Kidney capillary endothelial cell (primary cell): ENCODE measurements at regions not wholly inside any gene's neighbourhood (a gene's known extent, or its start where the extent isn't known, plus 50 kb on each side); places are given as distances from the start of the nearest gene placed in this dataset.
A peak's percentile ranks its signal among the peaks of the same experiment; 100 is the strongest.

Experiments
- DNase-seq: peaks from one replicate; pipeline ENCODE4 v3.0.0-alpha.2; 2018; ENCODE audit warnings: low spot score

DNA sequence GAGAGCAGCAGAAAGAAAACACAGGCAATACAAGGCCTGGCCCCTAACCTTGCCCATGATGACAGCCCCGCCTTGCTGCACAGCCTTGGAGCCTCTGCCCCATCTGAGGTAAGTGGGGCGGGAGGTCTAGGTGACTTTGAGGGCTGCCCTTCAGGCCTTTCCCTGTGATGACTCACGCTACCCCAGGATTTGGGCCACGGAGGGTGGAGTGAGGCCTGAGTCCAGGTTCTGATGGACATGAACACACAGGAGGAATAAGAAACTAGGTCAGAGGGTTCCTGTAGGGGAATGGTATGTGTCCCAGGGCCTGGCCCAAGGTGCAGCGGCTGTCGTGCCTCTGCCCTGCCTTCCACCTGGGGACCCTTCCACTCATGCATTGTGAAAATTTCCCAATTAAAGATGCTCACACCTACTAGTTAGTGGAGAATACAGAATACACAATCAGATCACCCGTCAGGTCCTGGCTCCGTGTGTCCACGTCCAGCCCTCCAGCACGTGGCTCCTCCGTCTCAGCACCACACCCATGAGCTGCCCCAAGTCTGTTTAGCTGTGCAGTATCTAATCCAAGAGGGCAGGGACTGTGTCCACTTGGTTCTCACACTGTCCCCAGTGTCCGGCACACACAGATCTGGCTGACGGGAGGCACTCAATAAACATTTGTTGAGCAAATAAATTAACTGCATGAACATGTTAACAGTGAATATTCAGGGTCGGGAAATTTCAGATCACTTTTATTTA, 111.0 kb downstream of the CHST1 start:
- DNase-seq, result no peak

DNA sequence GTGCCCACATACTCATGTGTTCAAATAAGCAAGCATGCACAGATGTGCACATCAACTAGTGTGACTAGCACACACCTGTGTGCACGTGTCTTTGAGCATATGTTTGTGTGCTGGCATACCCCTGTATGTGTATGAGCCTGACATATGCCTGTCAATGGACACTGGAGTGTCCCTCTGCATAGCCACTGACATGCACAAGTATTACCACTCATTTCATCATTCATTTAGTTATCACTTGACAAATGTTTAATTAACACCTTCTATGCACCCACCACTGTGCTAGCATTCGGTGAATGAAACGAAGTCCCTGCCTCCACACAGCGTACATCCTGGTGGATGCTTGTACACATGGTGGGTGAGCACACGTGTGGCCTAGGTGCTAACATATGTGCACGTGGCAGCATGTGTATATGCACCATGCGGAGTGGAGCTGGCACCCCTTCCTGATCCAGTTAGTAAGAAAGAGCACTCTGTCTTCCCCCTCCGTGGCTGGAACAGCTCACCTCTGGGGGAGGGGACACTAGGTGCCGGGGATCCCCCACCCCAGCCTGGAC, 112.0 kb downstream of the CHST1 start:
- DNase-seq, result no peak

DNA sequence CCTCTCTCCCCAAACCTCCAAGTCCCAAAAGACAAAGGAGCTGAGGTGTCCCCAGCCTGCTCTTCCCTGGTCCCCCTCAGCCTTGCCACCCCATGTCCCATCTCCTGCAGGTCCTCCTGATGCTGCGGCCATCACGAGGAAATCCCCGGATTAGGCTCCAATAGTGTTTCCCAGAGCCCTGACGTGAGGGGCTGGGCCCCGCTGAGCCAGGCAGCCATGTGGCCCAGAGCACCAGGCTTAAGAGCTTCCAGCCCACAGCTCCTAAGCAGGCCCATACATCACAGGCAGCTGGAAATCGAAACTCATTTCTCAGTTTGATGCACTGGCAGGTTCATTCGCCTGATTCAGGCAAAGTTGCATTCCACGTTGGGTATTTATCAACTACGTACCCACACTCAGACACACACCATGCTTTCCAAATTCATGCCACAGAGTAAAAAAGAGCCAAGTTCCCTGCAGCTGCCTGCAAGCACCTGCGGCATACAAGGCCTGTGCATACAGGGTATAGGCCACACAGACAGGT, 114.2 kb downstream of the CHST1 start:
- DNase-seq, result no peak

DNA sequence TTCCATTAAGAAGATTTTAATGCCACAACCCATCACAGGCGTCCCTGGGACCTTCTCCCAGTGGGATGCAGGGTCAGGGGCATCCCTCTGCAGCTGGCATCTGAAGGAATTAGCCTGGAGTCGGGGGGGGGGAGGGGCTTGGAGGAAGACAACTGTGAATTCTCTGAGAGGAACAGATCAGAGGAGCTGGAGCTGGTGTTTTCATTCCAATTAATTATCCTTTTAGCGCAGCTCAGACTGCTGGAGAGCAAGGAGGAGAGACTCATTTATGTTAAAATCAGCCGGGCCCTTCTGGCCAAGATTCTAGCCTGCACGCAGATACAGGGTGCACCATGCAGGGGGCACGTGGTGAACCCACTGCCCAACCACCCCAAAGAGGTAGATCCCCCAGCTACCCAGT, 116.2 kb downstream of the CHST1 start:
- DNase-seq, result no peak

DNA sequence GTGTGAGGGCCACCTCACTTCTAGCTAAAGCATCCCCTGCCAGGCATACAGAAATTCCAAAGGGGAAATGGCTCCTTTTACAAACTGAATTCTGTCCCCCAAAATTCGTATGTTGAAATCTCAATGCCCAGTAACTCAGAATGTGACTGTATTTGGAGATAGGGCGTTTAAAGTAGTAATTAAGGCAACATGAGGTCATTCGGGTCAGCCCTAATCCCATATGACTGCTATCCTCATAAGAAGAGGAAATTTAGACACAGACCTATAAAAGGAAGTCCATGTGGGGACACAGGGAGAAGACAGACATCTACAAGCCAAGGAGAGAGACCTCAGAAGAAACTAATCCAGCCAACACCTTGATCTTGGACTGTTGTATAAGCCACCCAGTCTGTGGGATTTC, 119.1 kb downstream of the CHST1 start:
- no peak for DNase-seq

DNA sequence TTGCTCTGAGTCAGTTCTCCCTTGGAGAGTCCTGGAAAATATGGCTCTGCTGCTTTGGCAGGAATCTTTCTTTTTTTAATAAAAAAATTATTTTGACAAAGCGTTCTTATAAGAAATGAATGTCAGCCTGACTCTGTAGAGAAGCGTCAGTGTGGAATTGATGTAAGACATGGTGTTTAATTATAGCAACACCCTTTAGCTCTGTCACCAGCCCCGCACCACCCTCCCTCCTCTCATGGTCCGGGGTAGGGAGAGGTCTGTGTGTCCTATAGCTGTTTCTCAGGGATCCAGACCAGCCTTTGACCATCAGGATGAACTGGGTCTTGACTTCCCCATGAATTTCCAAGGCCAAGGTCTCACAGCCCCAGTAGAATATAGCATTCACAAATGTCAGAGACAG, 120.6 kb downstream of the CHST1 start:
- no peak for DNase-seq

DNA sequence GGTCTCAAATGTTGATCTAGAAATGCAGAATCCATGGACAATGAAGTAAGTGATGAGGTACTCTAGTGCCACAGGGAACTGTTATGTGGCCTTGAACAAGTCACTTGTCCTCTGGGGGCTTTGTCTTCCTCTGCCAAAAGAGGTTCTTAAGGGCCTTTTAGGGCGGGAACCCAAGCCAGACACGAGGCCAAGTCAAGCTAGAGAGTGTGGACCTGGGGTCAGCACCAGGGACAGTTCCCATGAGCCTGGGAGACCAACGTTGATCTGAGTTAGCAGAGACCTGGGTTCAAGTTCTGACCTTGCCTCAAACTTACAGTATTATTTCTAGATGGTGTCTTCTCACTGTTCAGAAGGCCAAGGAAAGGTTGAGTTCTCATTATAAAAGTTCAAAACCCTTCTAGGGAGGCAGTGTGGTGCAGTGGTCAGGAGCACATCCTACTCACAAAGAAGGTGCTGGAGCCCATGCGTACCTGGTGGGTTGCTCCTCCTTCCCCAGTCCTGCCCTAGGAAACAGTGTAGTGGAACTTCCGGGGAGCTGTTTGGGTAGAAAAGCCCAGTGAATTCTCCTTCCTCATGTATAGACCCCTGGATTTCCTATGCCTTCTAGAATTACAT, 121.5 kb downstream of the CHST1 start:
- no peak for DNase-seq

DNA sequence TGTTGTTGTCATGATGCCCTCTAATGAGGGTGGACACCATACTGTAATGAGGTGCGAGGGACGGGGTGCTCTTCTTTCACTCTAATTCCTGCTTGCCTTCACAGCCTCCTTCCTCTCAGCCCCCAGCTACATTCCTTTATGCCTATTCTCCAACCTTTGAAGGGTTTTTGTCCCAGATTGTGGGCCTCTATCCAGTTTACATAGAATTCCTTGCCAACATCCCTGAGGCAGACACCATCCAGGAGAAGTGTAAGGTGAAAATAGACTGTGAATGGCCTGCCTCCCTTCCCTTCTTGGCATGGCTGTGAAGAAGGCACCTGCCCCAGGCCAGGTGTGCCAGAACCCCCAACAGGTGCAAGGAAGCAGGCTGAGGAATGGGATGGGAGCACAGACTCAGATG, 122.3 kb downstream of the CHST1 start:
- DNase-seq, result no peak

DNA sequence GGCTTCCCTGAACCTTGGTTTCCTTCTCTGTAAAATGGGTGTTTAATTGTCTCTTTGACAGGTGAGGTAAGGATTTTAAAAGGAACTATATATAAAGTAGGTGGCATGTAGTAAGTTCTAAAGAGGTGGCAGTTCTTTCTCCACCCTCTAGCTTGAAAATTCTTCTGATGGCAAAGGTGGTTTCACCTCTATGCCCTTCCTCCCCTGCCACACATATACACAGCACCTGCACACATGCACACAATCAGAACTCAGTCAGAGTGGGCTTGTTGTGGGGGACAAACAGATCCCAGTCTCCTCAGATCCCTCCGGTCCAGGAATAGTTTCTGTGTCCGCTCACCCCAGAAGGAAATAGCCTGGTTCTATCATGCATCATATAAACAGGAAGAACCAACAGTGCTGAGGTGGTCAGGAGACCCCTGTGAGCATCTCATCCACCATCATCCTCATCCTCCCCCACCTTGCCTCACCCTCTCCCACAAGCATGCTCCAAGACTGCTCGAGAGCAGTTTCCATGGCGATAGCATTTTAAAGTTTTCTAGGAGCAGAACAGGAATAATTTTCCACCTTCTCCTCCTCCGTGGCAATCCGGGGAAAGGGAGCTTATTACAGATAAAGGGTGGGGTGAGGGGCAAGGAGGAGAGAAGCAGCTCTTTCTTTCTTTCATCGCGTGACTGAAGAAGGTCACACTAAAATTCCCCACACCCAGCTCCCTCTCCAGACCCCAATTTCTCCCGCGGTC, 123.6 kb downstream of the CHST1 start:
- DNase-seq, result no peak

DNA sequence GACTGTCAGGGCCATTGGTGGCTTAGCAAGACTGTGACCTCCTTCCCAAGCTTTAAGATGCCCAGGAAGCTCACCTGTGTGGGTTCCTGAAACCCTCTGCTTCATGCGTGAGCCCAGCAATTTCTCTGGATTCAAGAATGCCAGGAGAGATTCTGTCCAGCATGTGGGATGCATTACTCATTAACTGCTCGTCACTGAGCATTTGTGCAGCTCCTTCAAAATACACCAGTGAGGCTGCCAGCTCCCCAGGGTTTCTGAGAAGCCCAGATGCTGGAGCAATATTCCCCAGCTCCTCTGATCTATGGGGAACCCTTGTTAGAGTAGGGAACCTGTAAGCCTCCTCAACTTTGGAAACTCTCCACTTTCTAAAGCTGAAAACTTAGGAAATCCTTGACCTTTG, 126.5 kb downstream of the CHST1 start:
- no peak for DNase-seq

DNA sequence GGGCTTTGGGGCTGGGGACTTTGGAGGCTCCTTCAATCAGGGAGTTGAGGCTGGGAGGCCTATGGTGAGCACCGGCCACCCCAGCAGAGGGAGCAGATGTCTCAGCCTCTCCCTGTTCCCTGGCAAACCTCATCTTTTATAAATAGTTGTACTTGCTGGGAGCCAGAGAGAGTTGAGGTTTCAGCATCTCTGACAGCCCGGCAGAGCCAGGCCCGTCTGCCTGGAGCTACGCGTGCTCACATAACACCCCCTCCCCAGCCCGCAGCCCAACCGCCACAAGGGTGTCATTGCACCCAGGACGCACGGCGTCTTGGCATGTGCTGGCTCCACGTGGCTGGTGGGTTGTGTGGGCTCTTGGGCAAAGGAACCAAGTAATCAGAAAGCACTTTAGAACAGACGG, 127.1 kb downstream of the CHST1 start:
- no peak for DNase-seq

DNA sequence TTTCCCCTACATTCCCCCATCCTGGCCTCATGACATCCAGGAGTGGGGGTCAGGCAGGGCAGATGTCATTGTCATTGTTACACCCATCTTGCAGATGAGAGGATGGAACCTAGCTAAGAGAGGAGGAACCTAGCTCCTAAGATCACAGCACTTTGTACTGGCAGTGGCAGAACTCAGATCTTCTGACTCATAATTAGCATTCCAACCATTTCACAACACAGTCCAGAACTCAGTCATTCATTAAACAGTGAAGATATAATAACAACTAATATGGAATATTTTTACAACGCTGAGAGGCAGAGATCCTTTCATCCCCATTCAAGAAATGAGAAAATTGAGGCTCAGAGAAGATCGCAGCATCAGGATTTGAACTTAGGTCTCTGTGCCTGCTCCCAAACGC, 127.8 kb downstream of the CHST1 start:
- DNase-seq, result no peak

DNA sequence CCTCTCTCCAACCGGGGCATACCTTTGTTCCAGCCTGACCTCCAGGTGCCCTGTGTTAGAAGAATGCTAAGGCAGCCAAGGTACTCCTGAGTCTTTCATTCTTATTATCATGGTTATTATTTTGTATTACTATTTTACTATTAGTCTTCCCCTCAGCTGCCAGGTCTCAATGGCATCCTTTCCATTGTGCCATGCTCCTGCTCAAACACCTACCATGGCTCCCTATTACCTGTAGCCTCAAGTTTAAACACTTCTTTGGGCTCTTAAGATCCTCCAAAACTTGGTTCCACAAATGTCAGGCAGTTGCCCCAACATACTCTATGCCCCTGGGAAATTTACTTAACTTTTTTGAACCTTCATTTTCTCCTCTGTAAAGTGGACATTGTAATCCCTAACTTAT, 130.4 kb downstream of the CHST1 start:
- no peak for DNase-seq

DNA sequence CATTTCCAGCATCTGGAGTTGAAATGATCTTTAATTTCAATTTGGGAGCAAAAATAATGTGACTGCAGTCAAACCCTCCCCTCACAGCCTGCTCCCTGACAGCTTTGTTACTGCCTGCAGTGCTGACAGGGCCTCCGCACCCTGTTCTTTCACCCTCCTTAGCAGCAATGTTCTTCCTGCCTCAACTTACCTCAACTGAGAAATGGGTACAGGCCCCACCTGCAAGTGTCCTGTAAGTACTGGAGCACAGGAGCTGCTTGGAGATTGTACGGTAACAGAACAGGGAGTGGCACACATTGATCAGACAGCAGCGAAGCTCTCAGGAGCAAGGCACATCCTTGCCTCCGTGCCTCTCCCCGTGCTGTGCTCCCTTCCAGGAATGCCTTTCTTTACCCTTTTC, 131.3 kb downstream of the CHST1 start:
- DNase-seq, result no peak

DNA sequence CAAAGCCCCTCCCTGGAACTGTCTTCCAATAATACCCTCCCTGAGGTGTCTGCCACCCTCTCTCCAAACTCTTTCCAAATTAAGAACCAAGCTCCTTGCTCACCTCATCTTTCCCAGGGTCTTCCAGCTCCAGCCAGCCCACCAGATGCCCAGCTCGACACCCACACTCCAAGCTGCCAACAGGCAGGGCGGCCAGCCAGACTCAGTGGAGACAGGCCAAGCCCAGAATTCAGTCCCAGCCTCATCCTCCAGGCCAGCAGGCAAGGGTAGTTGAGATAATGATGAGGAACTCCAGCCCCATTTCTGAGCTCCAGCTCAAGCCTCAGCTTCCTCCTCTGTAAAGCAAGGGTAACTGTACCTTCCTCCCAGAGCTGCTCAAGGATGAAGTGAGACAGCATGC, 132.9 kb downstream of the CHST1 start:
- DNase-seq, result no peak

DNA sequence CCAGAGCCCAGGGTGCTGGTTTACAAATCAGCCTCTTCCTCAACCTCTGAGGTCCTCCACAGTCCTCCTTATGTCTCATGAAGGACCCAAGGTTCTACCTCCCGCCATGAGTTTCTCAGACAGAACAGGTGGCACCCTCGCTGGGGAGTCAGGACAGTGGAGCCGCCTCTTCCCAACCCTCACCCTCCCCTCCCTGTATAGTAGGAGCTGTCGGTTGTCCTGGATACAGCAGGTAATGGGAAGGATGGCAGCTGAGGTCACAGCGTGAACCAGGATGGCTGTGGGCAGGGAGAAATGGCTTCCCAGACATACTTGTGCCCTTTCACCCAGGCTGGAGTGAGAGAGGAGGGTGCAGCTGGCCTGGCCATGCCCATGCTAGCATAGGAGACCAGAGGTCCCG, 134.6 kb downstream of the CHST1 start:
- no peak for DNase-seq

DNA sequence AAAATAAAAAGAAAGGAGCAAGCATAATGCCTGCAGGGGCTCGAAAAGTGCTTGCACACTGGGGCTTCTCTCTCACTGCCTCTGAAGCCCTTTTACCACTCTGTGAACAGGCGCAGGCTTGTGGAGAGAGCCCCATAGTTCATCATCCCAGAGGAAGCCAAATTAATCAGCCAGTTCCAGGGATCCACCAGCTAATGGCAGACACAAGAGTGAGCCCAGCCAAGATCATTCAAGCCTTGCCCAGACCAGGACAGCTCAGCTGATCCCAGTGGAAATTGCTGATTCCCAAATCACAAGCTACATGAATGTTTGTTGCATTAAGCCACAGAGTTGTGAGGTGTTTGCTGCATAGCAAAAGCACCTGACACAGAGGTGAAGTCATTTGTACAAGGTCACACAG, 135.3 kb downstream of the CHST1 start:
- DNase-seq, result no peak

DNA sequence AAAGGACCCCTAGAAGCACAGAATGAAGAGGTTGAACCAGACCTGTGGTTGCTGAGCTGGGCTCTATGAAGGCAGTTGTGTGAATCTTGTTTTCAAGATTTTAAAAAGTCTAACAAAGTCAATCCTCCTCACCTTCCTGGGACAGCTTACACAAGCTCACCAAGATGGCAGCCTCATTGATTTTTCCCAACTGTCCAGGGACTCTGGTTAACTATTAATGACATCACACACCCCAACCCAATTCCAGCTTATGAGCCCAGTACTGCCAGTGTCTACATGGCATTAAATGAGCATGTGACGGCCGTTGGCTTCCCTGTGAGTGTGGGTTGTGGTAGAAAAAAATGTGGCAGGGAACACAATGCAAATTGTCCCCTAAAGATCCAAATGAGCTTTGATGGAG, 137.0 kb downstream of the CHST1 start:
- no peak for DNase-seq

DNA sequence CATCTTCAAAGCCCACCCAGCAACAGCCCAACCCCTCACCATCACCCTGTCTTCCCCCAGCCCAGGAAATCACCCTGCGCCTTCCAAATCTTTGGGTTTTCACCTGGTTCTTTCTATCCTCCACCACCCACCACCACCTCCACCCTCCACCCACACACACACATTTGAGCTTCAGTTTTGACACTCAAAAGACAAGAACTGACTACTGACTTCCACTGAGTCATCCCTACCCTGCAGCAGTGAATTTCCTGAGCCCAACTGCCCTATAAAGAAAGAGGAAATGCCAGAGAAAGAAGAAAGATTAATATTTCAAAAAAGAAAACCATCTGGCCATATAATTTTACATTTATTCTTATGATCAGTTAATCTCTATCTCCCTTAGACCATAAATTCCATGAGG, 137.5 kb downstream of the CHST1 start:
- peak; percentile 52 for DNase-seq

DNA sequence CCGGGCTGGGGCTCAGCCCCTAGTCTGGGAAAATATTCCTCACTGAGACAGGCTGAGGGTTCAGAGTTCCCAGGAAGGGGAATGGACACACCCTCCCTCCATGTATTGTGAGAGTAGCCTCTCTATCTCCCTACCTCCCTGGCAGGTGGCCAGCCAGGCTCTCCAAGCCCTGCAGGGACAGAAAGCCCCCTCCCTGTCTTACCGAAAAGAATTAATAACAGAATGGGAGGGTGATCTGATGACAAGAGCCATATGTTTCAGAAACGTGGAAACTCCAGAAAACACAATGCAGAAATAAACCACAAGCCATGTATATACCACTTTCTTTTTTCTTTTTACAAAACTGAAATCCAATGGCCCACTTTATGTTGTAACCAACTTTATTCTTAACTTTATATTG, 140.0 kb downstream of the CHST1 start:
- DNase-seq, result no peak

DNA sequence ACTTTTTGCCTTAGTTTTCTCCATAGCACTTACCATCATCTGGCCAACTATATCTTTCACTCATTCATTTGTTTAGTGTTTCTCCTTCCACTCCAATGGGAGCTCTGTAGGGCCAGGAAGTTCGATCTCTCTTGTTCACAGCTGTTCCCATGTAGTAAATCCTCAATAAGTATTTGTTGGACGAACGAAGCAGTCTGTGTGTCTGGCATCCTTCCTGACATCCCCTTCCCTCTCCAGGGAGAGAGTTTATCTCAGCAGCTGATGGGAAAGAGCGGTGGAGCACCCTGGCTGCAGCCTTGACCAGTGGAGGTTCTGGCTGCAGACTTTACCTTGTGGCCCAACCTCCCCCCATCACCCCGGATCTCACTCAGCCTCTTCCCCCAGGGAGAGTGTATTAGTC, 141.7 kb downstream of the CHST1 start:
- no peak for DNase-seq

DNA sequence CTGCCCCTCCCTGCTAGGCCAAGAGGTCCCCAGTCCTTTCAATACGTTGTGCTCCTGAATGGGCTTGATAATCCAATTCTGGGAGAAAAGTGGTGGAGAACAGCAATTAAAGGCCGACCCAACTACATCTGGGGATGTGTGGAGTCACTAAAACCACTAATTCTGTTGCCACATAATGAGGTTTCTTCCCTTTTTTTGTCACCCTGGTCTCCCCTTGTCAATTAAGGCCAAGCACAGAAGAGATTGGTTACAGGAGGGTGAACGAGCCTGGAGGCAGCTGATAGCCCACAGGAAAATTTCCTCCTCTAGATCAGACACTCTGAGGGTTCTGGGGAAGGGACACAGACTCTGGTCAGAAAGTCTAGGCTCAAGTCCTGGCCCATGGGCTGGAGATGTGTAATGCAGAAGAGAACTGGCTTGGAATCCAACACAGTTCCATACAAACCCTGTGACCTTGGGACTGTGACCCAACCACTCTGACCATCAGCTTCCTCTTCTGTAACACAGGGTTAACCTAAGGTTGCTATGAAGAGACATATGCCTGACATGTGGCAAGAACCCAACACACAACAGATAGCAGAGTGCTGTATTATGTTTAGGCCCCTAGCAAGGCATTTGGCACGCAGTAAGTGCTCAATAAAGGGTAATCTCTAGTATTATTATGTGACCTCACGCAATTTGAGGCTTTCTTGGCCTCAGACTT, 146.4 kb downstream of the CHST1 start:
- no peak for DNase-seq
